ENCODE measurements at regions not wholly inside any gene's neighbourhood (a gene's known extent, or its start where the extent isn't known, plus 50 kb on each side); places are given as distances from the start of the nearest gene placed in this dataset.

DNA sequence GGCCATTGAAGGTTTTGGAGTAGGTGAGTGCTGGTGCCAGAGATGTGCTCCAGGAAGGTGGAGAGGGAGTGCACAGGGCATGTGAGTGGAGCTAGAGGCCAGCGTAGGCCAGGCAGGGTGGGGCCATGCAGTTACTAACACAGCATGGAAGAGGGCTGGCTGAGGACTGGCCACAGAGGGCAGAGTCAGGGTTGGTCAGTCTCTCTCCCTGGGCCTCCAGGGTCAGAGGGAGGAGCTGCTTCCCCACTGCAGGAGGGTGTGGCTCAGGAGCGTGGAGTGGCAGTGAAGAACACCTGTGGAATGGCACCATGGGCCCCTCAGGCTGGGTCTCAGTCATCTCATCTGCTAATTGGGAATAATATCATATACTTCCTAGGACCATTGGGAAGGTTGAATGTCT is 167.7 kb downstream of the MACROH2A1 start:
- WGBS, 2 donors: 80 to 91% methylated on average over 2 of the region's 2 CpGs
- TF ChIP-seq, protein P1, sequence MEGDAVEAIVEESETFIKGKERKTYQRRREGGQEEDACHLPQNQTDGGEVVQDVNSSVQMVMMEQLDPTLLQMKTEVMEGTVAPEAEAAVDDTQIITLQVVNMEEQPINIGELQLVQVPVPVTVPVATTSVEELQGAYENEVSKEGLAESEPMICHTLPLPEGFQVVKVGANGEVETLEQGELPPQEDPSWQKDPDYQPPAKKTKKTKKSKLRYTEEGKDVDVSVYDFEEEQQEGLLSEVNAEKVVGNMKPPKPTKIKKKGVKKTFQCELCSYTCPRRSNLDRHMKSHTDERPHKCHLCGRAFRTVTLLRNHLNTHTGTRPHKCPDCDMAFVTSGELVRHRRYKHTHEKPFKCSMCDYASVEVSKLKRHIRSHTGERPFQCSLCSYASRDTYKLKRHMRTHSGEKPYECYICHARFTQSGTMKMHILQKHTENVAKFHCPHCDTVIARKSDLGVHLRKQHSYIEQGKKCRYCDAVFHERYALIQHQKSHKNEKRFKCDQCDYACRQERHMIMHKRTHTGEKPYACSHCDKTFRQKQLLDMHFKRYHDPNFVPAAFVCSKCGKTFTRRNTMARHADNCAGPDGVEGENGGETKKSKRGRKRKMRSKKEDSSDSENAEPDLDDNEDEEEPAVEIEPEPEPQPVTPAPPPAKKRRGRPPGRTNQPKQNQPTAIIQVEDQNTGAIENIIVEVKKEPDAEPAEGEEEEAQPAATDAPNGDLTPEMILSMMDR (IDR thresholded peaks at IDR 0.05): no peak
- DNase-seq (ENCODE audit: low spot score in 2 of 2): no peak
- intact Hi-C loops (cut with DNase I; ENCODE audit: low total_unique reads): no loop called here
- H3K4me3 ChIP-seq (ENCODE audit: low read depth, poor library complexity, severe bottlenecking): no peak overlapping the region

GRCh38 chr5:135230251-135230925 is 168.6 kb downstream of the MACROH2A1 start:
- no peak overlapping the region for H3K4me3 ChIP-seq (ENCODE audit: low read depth, poor library complexity, severe bottlenecking)
- TF ChIP-seq POLR2A (IDR thresholded peaks at IDR 0.05): no peak
- intact Hi-C loops (cut with DNase I; ENCODE audit: low total_unique reads): no loop called here
- WGBS, 2 donors: 18 to 40% methylated on average over 6 to 10 of the region's 12 CpGs
- peak in 1 of 2 donors; percentile 44 for DNase-seq (ENCODE audit: low spot score in 2 of 2)

GRCh38 chr5:135229679-135230132 is 169.3 kb downstream of the MACROH2A1 start:
- DNase-seq (ENCODE audit: low spot score in 2 of 2): no peak
- intact Hi-C loops (cut with DNase I; ENCODE audit: low total_unique reads): no loop called here
- no peak overlapping the region for H3K4me3 ChIP-seq (ENCODE audit: low read depth, poor library complexity, severe bottlenecking)
- TF ChIP-seq, protein P1 (IDR thresholded peaks at IDR 0.05): no peak
- no peak for TF ChIP-seq POLR2A (IDR thresholded peaks at IDR 0.05)
- WGBS, 2 donors: 72 to 84% methylated on average over 4 of the region's 4 CpGs

DNA sequence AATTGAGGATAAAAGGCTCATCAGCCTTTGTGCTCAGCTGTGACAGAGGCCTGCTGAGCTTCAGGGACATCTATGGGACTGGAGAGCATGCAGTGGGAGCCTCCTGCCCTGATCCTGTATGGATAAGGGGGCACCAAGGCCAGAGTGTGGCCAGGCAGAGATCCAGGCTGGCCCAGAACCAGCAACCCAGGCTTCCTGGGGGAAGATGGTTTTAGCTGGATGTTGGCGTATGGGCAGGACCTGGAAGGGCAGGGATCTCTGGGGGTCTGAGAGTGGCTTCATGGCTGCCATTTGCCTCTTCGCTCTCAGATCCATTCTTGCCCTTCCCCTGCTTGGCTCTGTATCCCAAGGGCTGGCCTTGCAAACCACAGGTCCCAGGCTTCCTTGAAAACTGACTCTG is 169.9 kb downstream of the MACROH2A1 start:
- no peak overlapping the region for H3K4me3 ChIP-seq (ENCODE audit: low read depth, poor library complexity, severe bottlenecking)
- 97 to 100% methylated on average over 2 of the region's 2 CpGs for WGBS, 2 donors
- DNase-seq (ENCODE audit: low spot score in 2 of 2): no peak
- TF ChIP-seq POLR2A (IDR thresholded peaks at IDR 0.05): no peak
- TF ChIP-seq, protein P1 (IDR thresholded peaks at IDR 0.05): no peak
- intact Hi-C loops (cut with DNase I; ENCODE audit: low total_unique reads): no loop called here

GRCh38 chr5:135228222-135228621 is 170.8 kb downstream of the MACROH2A1 start:
- no peak for TF ChIP-seq POLR2A (IDR thresholded peaks at IDR 0.05)
- TF ChIP-seq, protein P1 (IDR thresholded peaks at IDR 0.05): no peak
- H3K4me3 ChIP-seq (ENCODE audit: low read depth, poor library complexity, severe bottlenecking): no peak overlapping the region
- 86 to 88% methylated on average over 1 of the region's 1 CpG for WGBS, 2 donors
- intact Hi-C loops (cut with DNase I; ENCODE audit: low total_unique reads): no loop called here
- no peak for DNase-seq (ENCODE audit: low spot score in 2 of 2)

- TF ChIP-seq, protein P1 (IDR thresholded peaks at IDR 0.05): no peak
- no peak for TF ChIP-seq POLR2A (IDR thresholded peaks at IDR 0.05)
- peak in 1 of 2 donors; percentile 26 for DNase-seq (ENCODE audit: low spot score in 2 of 2)
- WGBS, 2 donors: 77 to 81% methylated on average over 6 of the region's 6 CpGs
- H3K4me3 ChIP-seq (ENCODE audit: low read depth, poor library complexity, severe bottlenecking): no peak overlapping the region
- intact Hi-C loops (cut with DNase I; ENCODE audit: low total_unique reads): no loop called here
Observed at GRCh38 chr5:135227064-135228022, 171.7 kb downstream of the MACROH2A1 start.

All from lower leg skin (tissue), 4 donors.